Astrocyte (in vitro differentiated cells and primary cell): ENCODE measurements at regions not wholly inside any gene's neighbourhood (a gene's known extent, or its start where the extent isn't known, plus 50 kb on each side); places are given as distances from the start of the nearest gene placed in this dataset.

Experiments used
- DNase-seq: peaks from one replicate; pipeline ENCODE4 v3.0.0-alpha.2; 2010; ENCODE audit warnings: low read depth
- FAIRE-seq: peaks from 2 replicates; lab custom pipeline; 2011; peaks lifted over from hg19 to GRCh38; lab: Jason Lieb, UNC
- H2AFZ ChIP-seq: 2 replicates; pipeline ENCODE4 v1.6.0; 2012; ENCODE audit warnings: low read depth, low read length, inconsistent platforms
- H3K27ac ChIP-seq: 2 replicates; pipeline ENCODE4 v1.5.1; 2011; ENCODE audit warnings: low read depth, low read length, inconsistent platforms
- H3K27me3 ChIP-seq: 2 replicates; pipeline ENCODE4 v1.6.0; 2011; ENCODE audit warnings: low read length, inconsistent platforms; ENCODE audit not compliant: insufficient read depth
- H3K36me3 ChIP-seq: 2 replicates; pipeline ENCODE4 v1.5.1; 2011; ENCODE audit warnings: low read length, inconsistent platforms; ENCODE audit not compliant: insufficient read depth
- H3K4me1 ChIP-seq: 2 replicates; pipeline ENCODE4 v1.5.1; 2011; ENCODE audit warnings: low read length, inconsistent platforms; ENCODE audit not compliant: insufficient read depth
- H3K4me2 ChIP-seq: 2 replicates; pipeline ENCODE4 v1.6.0; 2012; ENCODE audit warnings: low read length, inconsistent platforms
- H3K4me3 ChIP-seq: 2 replicates; pipeline ENCODE4 v1.5.1; 2011; ENCODE audit warnings: low read depth, mild to moderate bottlenecking, low read length, inconsistent platforms; ENCODE audit not compliant: insufficient read depth
- H3K79me2 ChIP-seq: 2 replicates; pipeline ENCODE4 v1.6.0; 2012; ENCODE audit warnings: mild to moderate bottlenecking, low read length, inconsistent platforms; ENCODE audit not compliant: insufficient read depth
- H3K9ac ChIP-seq: 2 replicates; pipeline ENCODE4 v1.6.0; 2012; ENCODE audit warnings: mild to moderate bottlenecking, low read length, inconsistent platforms
- H3K9me3 ChIP-seq: 2 replicates; pipeline ENCODE4 v1.5.1; 2012; ENCODE audit warnings: low read depth, mild to moderate bottlenecking, low read length, inconsistent platforms; ENCODE audit not compliant: insufficient read depth
- H4K20me1 ChIP-seq: 2 replicates; pipeline ENCODE4 v1.6.0; 2012; ENCODE audit warnings: low read length, inconsistent platforms; ENCODE audit not compliant: insufficient read depth
- H3K27ac Mint-ChIP-seq: one replicate; pipeline ENCODE4 v1.8.0; 2021; ENCODE audit warnings: mild to moderate bottlenecking, mixed read lengths; ENCODE audit not compliant: unreplicated experiment
- H3K27me3 Mint-ChIP-seq: one replicate; pipeline ENCODE4 v1.8.0; 2021; ENCODE audit warnings: low read depth, mixed read lengths; ENCODE audit not compliant: unreplicated experiment
- H3K36me3 Mint-ChIP-seq: one replicate; pipeline ENCODE4 v1.8.0; 2021; ENCODE audit warnings: low read depth, mixed read lengths; ENCODE audit not compliant: unreplicated experiment
- H3K4me1 Mint-ChIP-seq: one replicate; pipeline ENCODE4 v1.8.0; 2021; ENCODE audit warnings: low read depth, mixed read lengths; ENCODE audit not compliant: unreplicated experiment
- H3K4me3 Mint-ChIP-seq: one replicate; pipeline ENCODE4 v1.8.0; 2021; ENCODE audit warnings: mild to moderate bottlenecking, moderate library complexity, mixed read lengths; ENCODE audit not compliant: unreplicated experiment
- H3K9me3 Mint-ChIP-seq: one replicate; pipeline ENCODE4 v1.8.0; 2021; ENCODE audit warnings: mild to moderate bottlenecking, mixed read lengths; ENCODE audit not compliant: unreplicated experiment
- EZH2 ChIP-seq: IDR thresholded peaks from 2 replicates; pipeline ENCODE4 v1.6.1; 2012; ENCODE audit warnings: mild to moderate bottlenecking, low read length, inconsistent platforms; ENCODE audit not compliant: insufficient read depth
- TF ChIP-seq, protein P1 (sequence below): IDR thresholded peaks from 2 replicates; pipeline ENCODE4 v1.5.1; 2011; ENCODE audit warnings: low read depth, mild to moderate bottlenecking, inconsistent platforms, low read length, moderate library complexity; ENCODE audit not compliant: insufficient read depth

- Histone ChIP-seq H3K27me3 (no peaks in the 10 kb centered on the region), H3K4me2 (no peak overlapping the region), H3K27ac (no peak overlapping the region), H3K36me3 (no peaks in the 10 kb centered on the region), H3K4me1 (no peaks in the 10 kb centered on the region), H3K79me2 (no peaks in the 10 kb centered on the region), H3K4me3 (no peak overlapping the region), H3K9ac (no peak overlapping the region), H3K9me3 (no peaks in the 10 kb centered on the region), H2AFZ (no peak overlapping the region), H4K20me1 (no peaks in the 10 kb centered on the region)
- H3K27ac Mint-ChIP-seq = no peak overlapping the region
- FAIRE-seq = no peak
- no peak for TF ChIP-seq EZH2
- TF ChIP-seq, protein P1, sequence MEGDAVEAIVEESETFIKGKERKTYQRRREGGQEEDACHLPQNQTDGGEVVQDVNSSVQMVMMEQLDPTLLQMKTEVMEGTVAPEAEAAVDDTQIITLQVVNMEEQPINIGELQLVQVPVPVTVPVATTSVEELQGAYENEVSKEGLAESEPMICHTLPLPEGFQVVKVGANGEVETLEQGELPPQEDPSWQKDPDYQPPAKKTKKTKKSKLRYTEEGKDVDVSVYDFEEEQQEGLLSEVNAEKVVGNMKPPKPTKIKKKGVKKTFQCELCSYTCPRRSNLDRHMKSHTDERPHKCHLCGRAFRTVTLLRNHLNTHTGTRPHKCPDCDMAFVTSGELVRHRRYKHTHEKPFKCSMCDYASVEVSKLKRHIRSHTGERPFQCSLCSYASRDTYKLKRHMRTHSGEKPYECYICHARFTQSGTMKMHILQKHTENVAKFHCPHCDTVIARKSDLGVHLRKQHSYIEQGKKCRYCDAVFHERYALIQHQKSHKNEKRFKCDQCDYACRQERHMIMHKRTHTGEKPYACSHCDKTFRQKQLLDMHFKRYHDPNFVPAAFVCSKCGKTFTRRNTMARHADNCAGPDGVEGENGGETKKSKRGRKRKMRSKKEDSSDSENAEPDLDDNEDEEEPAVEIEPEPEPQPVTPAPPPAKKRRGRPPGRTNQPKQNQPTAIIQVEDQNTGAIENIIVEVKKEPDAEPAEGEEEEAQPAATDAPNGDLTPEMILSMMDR = no peak
- no peaks in the 10 kb centered on the region for H3K27me3 Mint-ChIP-seq
- H3K4me3 Mint-ChIP-seq = no peak overlapping the region
- H3K9me3 Mint-ChIP-seq = peaks cover 1% of the 10 kb centered on the region
- DNase-seq = no peak
- no peaks in the 10 kb centered on the region for H3K36me3 Mint-ChIP-seq
- H3K4me1 Mint-ChIP-seq = no peaks in the 10 kb centered on the region
Measured at GRCh38 chr2:21427606-21428005, 303.8 kb downstream of the TDRD15 start.

- no peak for FAIRE-seq
- Histone ChIP-seq H3K9ac (no peak overlapping the region), H3K79me2 (no peaks in the 10 kb centered on the region), H3K4me2 (no peak overlapping the region), H4K20me1 (no peaks in the 10 kb centered on the region), H3K27ac (no peak overlapping the region), H3K9me3 (no peaks in the 10 kb centered on the region), H3K36me3 (no peaks in the 10 kb centered on the region), H2AFZ (no peak overlapping the region), H3K4me1 (no peaks in the 10 kb centered on the region), H3K27me3 (no peaks in the 10 kb centered on the region), H3K4me3 (no peak overlapping the region)
- Mint-ChIP-seq H3K36me3 (no peaks in the 10 kb centered on the region), H3K27ac (no peak overlapping the region), H3K4me1 (no peaks in the 10 kb centered on the region), H3K4me3 (no peak overlapping the region), H3K27me3 (no peaks in the 10 kb centered on the region), H3K9me3 (peaks cover 1% of the 10 kb centered on the region)
- DNase-seq = no peak
- TF ChIP-seq, protein P1 = no peak
- TF ChIP-seq EZH2 = no peak
Measured at GRCh38 chr2:21428754-21429153, 305.0 kb downstream of the TDRD15 start.

GRCh38 chr2:21429747-21430146 is 306.0 kb downstream of the TDRD15 start:
- no peak overlapping the region for H3K9ac ChIP-seq
- no peaks in the 10 kb centered on the region for H4K20me1 ChIP-seq
- Mint-ChIP-seq H3K9me3 (peaks cover 1% of the 10 kb centered on the region), H3K36me3 (no peaks in the 10 kb centered on the region), H3K4me1 (no peaks in the 10 kb centered on the region), H3K27ac (no peak overlapping the region), H3K27me3 (no peaks in the 10 kb centered on the region), H3K4me3 (no peak overlapping the region)
- DNase-seq = no peak
- H2AFZ ChIP-seq = no peak overlapping the region
- H3K9me3 ChIP-seq = no peaks in the 10 kb centered on the region
- no peak for FAIRE-seq
- H3K79me2 ChIP-seq = no peaks in the 10 kb centered on the region
- no peaks in the 10 kb centered on the region for H3K27me3 ChIP-seq
- no peak overlapping the region for H3K4me3 ChIP-seq
- no peaks in the 10 kb centered on the region for H3K4me1 ChIP-seq
- H3K4me2 ChIP-seq = no peak overlapping the region
- no peak overlapping the region for H3K27ac ChIP-seq
- no peaks in the 10 kb centered on the region for H3K36me3 ChIP-seq
- TF ChIP-seq EZH2 = no peak
- TF ChIP-seq, protein P1 = no peak
